ENCODE measurements at regions not wholly inside any gene's neighbourhood (a gene's known extent, or its start where the extent isn't known, plus 50 kb on each side); places are given as distances from the start of the nearest gene placed in this dataset.
A peak's percentile ranks its signal among the peaks of the same experiment; 100 is the strongest.

GRCh38 chr2:128401680-128402079, 83.0 kb upstream of the HS6ST1 start:
- no peak for DNase-seq (ENCODE audit: low read depth)

GRCh38 chr2:128402911-128403670, 84.4 kb upstream of the HS6ST1 start:
- DNase-seq (ENCODE audit: low read depth): no peak

GRCh38 chr2:128403814-128404708, 85.4 kb upstream of the HS6ST1 start:
- DNase-seq (ENCODE audit: low read depth): no peak

DNA sequence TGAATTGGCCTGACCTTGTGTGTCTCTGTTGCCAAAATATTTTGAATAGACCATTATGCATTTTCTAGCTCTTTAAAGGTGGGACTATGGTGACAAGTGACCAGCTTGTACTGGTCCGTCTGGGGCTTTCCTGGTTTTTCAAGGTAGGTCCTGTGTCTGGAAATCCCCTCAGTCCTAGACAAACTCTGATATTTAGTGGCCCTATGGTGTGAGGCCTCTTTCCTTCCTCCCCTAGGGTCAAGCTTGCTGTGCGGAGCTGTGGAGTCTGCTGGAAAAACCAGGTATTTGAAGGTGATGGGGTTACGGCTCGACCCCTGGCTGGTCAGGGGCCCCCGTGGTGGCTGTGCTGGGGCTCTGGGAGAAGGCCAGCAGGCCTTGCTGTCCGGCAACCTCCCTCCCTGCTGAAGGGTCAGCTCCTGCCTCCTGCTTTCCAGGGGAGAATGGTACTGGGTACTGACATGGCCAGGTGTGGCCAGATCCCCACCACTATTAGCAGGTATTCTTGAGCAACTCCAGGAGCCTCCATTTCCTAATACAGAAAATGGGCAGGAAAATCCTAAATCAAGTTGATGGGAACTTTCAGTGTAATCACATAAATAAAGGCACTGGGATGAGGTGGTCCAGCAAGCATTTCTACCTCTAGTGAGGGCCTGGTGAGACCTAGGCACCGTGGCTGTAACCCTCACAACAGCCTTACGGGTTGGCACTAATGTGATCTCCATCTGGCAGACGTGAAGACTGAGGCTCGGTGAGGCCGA, 86.2 kb upstream of the HS6ST1 start:
- no peak for DNase-seq (ENCODE audit: low read depth)

- DNase-seq (ENCODE audit: low read depth): no peak
Observed at GRCh38 chr2:128405467-128405900, 86.8 kb upstream of the HS6ST1 start.

GRCh38 chr2:128405981-128406613, 87.4 kb upstream of the HS6ST1 start:
- no peak for DNase-seq (ENCODE audit: low read depth)

DNA sequence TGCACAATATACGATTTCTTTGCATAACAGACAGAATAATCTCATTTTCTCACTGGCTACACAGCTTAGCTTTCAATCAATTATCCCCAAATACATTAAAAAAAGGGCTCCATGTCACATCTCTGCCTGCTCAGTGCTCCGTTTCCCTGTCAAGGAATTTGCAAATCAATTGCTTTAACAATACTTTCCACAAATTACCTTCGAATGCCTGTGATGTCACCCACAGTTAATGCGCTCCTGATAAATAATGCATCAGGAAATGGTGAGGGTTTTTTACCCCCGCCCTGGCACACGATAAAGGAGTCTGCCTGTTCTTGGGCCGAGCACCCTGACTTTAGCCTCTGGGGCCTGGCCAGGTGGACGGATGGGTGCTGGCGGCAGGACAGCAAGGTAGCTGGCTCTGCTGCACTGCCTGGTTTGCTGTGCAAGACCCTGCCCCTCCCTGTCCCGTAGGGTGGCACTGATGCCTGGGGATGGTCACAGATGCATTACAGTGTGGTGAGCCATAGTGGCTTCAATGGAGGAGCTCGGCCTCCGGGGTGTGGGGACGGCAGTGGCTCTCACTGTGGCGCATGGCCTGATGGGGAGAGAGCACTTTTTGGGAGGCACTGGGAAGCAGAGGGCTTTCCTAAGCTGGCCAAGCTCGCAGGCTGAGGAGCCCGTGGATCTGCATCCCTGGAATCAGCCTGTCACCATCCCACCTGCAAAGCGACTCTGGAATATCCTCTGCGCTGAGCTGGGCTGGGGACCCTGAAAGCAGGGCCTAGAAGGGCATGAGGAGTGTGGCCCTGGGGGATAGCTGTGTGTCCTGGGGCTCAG, 88.3 kb upstream of the HS6ST1 start:
- no peak for DNase-seq (ENCODE audit: low read depth)

- peak; percentile 48 for DNase-seq (ENCODE audit: low read depth)
Observed at GRCh38 chr2:128408349-128409305, 90.0 kb upstream of the HS6ST1 start.

GRCh38 chr2:128409326-128410034, 90.8 kb upstream of the HS6ST1 start:
- no peak for DNase-seq (ENCODE audit: low read depth)

DNA sequence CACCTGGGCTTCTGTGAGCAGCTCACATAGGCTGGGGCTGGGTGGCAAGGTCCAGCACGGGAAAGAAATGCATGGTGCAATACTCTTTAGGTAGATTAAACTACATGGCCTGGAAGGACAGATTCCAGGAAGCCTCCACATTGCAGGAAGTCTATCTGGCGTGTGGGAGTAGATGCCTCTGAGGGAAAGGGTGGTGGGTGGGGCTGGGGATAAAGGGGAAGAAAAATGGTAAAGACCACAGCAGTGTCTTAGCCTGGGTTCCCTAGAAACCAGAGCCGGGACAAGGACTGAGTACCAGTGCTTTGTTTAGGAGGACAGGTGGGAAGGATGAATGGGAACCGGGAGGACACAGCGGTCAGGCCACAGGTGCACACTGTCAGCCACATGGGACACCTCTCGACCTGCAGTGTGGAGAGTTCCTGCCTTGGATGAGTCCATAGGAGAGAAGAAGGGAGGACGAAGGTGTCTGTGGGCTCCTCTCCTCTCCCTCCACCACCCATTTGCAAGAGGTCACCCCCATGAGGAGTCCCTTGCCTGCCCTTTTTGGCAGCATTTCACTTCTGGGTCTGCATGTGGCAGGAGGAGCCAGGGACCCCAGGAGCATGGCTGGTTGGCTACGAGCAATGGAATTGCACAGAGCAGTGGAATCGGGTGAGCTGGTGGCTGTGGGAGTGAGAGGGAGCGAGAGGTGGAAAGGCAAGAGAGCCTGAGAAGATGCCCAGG, 91.5 kb upstream of the HS6ST1 start:
- DNase-seq (ENCODE audit: low read depth): no peak

DNA sequence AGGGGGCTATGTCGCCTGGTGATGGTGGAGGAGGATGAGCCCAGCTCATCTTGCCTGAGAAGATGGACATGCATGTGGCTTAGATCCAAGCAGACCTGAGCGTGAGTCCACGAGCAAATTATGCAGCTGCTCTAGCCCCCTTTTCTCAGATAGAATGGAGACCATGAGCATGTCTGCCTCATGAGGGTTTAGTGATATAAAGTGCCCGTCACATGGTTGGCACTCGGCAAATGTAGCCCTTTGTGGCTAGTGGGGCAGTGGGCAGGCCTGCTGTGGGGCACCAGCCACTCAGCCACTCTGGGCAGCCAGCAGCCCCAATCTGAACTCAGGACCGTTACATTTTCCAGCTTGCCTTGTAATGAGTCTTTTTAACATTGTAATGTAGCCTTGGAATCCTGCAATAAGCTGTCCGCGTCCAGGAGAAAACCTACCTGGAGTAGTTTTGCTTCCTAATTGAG, 92.1 kb upstream of the HS6ST1 start:
- no peak for DNase-seq (ENCODE audit: low read depth)

DNA sequence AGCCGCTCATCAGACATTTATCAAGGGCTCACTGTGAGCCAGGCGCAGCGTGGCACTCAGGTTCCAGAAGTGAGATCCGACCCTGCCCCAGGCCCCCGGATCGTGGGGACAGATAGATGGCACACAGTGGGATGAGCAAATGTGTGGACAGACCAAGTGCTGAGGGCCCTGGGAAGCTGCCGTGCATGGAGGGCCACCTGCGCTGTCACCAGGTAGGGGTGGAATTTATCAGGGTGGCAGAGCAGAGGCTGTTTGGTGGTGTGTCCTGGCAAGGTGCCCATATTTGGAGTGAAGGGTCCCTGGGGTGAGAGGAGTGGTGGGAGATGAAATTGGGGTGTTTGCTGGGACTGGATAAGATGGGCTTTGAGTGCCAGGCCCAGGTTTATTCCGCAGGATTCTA, 92.8 kb upstream of the HS6ST1 start:
- no peak for DNase-seq (ENCODE audit: low read depth)

GRCh38 chr2:128412181-128412871, 93.7 kb upstream of the HS6ST1 start:
- no peak for DNase-seq (ENCODE audit: low read depth)

DNA sequence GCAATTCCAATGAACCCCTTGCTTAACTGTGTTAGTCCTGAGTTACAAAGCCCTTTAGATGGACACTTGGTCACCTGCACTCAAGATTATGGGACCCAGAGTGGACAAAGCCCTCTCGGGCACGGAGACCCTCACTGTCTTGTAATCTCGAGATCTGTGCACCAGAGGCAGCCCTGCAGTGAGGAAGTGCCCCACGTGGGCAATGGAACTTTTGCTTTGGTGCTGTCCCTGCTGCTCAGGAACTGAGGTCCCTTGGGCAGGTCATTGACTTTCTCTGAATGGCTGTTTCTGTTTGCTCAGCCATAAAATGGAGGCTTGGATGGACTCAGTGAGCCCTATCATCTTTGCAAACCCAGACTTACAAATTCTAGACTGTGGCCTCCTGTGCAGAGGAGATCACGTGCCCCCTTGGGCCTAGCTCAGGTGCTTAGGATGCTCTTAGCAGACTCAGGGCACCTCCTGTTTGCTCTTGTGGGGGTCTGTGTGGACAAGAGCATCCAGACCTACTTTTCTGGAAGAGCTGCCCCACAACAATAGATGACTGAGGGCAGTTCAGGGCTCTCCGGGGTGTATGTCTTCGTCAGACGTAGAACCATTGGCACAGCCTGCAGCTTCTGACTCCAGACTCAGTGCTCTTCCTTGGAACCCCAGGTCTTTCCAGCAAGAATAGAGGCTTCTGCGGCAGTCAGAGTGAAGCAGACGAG, 94.5 kb upstream of the HS6ST1 start:
- no peak for DNase-seq (ENCODE audit: low read depth)

GRCh38 chr2:128413718-128414341, 95.2 kb upstream of the HS6ST1 start:
- no peak for DNase-seq (ENCODE audit: low read depth)

GRCh38 chr2:128414351-128414750, 95.7 kb upstream of the HS6ST1 start:
- no peak for DNase-seq (ENCODE audit: low read depth)

All from RPMI7951 (cell line).